Activated CD4-positive, alpha-beta T cell treated with anti-CD3 and anti-CD28 coated beads, Interleukin-2, amount 10 ng/mL, durations not matched to agents 24 days and 14 days (primary cell): ENCODE measurements at regions not wholly inside any gene's neighbourhood (a gene's known extent, or its start where the extent isn't known, plus 50 kb on each side); places are given as distances from the start of the nearest gene placed in this dataset.
"Not testable (repeated sequence)": the region's sequence is repeated elsewhere in the genome, so short reads cannot be mapped to it uniquely, and the experiment has no call there.

Experiments used
- DNase-seq: peaks from one replicate; pipeline ENCODE4 v3.0.0; 2022
- H3K27ac Mint-ChIP-seq: one replicate; pipeline ENCODE4 v1.8.0; 2022; ENCODE audit warnings: mild to moderate bottlenecking, mixed read lengths
- H3K27me3 Mint-ChIP-seq: one replicate; pipeline ENCODE4 v1.8.0; 2022; ENCODE audit warnings: mixed read lengths
- H3K36me3 Mint-ChIP-seq: one replicate; pipeline ENCODE4 v1.8.0; 2022; ENCODE audit warnings: low read depth, mild to moderate bottlenecking, mixed read lengths
- H3K4me1 Mint-ChIP-seq: one replicate; pipeline ENCODE4 v1.8.0; 2021; ENCODE audit warnings: mixed read lengths
- H3K4me3 Mint-ChIP-seq: one replicate; pipeline ENCODE4 v1.8.0; 2022; ENCODE audit warnings: mild to moderate bottlenecking, moderate library complexity, mixed read lengths
- H3K9me3 Mint-ChIP-seq: one replicate; pipeline ENCODE4 v1.8.0; 2021; ENCODE audit warnings: mixed read lengths
- intact Hi-C: fragments of 100-400 bp; cut with micrococcal nuclease; formaldehyde crosslinking; loops from one replicate; pipeline ENCODE4 v1.15.1; 2023

- no peaks in the 10 kb centered on the region for H3K4me1 Mint-ChIP-seq
- intact Hi-C loops, result no loop called here
- no peaks in the 10 kb centered on the region for H3K27me3 Mint-ChIP-seq
- no peaks in the 10 kb centered on the region for H3K36me3 Mint-ChIP-seq
- peaks cover 7% of the 10 kb centered on the region for H3K9me3 Mint-ChIP-seq
- no peak overlapping the region for H3K4me3 Mint-ChIP-seq
- no peak overlapping the region for H3K27ac Mint-ChIP-seq
- no peak for DNase-seq
Measured at GRCh38 chr2:57397550-57398360, 648.9 kb upstream of the VRK2 start.

GRCh38 chr2:57399057-57399456 lies 647.5 kb upstream of the VRK2 start:
- Mint-ChIP-seq H3K9me3 (peaks cover 7% of the 10 kb centered on the region), H3K4me3 (no peak overlapping the region), H3K36me3 (no peaks in the 10 kb centered on the region)

GRCh38 chr2:57402096-57402495 lies 644.5 kb upstream of the VRK2 start:
- Mint-ChIP-seq H3K4me1 (no peaks in the 10 kb centered on the region), H3K27ac (no peak overlapping the region), H3K4me3 (no peak overlapping the region), H3K9me3 (peaks cover 6% of the 10 kb centered on the region), H3K36me3 (no peaks in the 10 kb centered on the region), H3K27me3 (no peaks in the 10 kb centered on the region)
- no peak for DNase-seq
- intact Hi-C loops, result no loop called here

More at GRCh38 chr2:57399057-57399456, 647.5 kb upstream of the VRK2 start:
- H3K4me1 Mint-ChIP-seq, result no peaks in the 10 kb centered on the region
- intact Hi-C loops, result no loop called here
- no peak overlapping the region for H3K27ac Mint-ChIP-seq
- no peaks in the 10 kb centered on the region for H3K27me3 Mint-ChIP-seq
- no peak for DNase-seq

GRCh38 chr2:57402755-57403154 lies 643.9 kb upstream of the VRK2 start:
- no peak overlapping the region for H3K27ac Mint-ChIP-seq
- no peak for DNase-seq
- H3K4me1 Mint-ChIP-seq, result no peaks in the 10 kb centered on the region
- no peaks in the 10 kb centered on the region for H3K27me3 Mint-ChIP-seq
- H3K36me3 Mint-ChIP-seq, result no peaks in the 10 kb centered on the region
- peaks cover 5% of the 10 kb centered on the region for H3K9me3 Mint-ChIP-seq
- intact Hi-C loops, result no loop called here
- H3K4me3 Mint-ChIP-seq, result no peak overlapping the region

- no peak for DNase-seq
- H3K4me3 Mint-ChIP-seq, result no peak overlapping the region
- H3K27ac Mint-ChIP-seq, result no peak overlapping the region
- no peaks in the 10 kb centered on the region for H3K36me3 Mint-ChIP-seq
- peaks cover 3% of the 10 kb centered on the region for H3K9me3 Mint-ChIP-seq
- H3K4me1 Mint-ChIP-seq, result no peaks in the 10 kb centered on the region
- no peaks in the 10 kb centered on the region for H3K27me3 Mint-ChIP-seq
- intact Hi-C loops, result no loop called here
Measured at GRCh38 chr2:57407772-57408201, 638.8 kb upstream of the VRK2 start.

- Mint-ChIP-seq H3K27me3 (no peaks in the 10 kb centered on the region), H3K27ac (no peak overlapping the region)
Measured at GRCh38 chr2:57408587-57408986, 638.0 kb upstream of the VRK2 start.

GRCh38 chr2:57417007-57417406 lies 629.6 kb upstream of the VRK2 start:
- Mint-ChIP-seq H3K4me1 (no peaks in the 10 kb centered on the region), H3K9me3 (no peaks in the 10 kb centered on the region), H3K4me3 (no peak overlapping the region), H3K27ac (no peak overlapping the region), H3K27me3 (no peaks in the 10 kb centered on the region), H3K36me3 (no peaks in the 10 kb centered on the region)
- intact Hi-C loops, result no loop called here
- no peak for DNase-seq

More at GRCh38 chr2:57408587-57408986, 638.0 kb upstream of the VRK2 start:
- peaks cover 3% of the 10 kb centered on the region for H3K9me3 Mint-ChIP-seq
- H3K36me3 Mint-ChIP-seq, result no peaks in the 10 kb centered on the region
- no peaks in the 10 kb centered on the region for H3K4me1 Mint-ChIP-seq
- no peak for DNase-seq
- H3K4me3 Mint-ChIP-seq, result no peak overlapping the region
- intact Hi-C loops, result no loop called here

- H3K4me1 Mint-ChIP-seq, intact Hi-C loops, H3K4me3 Mint-ChIP-seq, H3K36me3 Mint-ChIP-seq, H3K9me3 Mint-ChIP-seq, DNase-seq, H3K27ac Mint-ChIP-seq, H3K27me3 Mint-ChIP-seq: not testable (repeated sequence)
Measured at GRCh38 chr2:57418859-57419346, 627.7 kb upstream of the VRK2 start.

- no peaks in the 10 kb centered on the region for H3K36me3 Mint-ChIP-seq
- intact Hi-C loops, result no loop called here
Measured at GRCh38 chr2:57429831-57430230, 616.8 kb upstream of the VRK2 start.

GRCh38 chr2:57432528-57432927 lies 614.1 kb upstream of the VRK2 start:
- Mint-ChIP-seq H3K36me3 (no peaks in the 10 kb centered on the region), H3K27me3 (no peaks in the 10 kb centered on the region), H3K27ac (no peak overlapping the region), H3K4me3 (no peak overlapping the region), H3K4me1 (no peaks in the 10 kb centered on the region), H3K9me3 (no peaks in the 10 kb centered on the region)
- intact Hi-C loops, result no loop called here
- no peak for DNase-seq

More at GRCh38 chr2:57429831-57430230, 616.8 kb upstream of the VRK2 start:
- Mint-ChIP-seq H3K27me3 (no peaks in the 10 kb centered on the region), H3K4me3 (no peak overlapping the region), H3K4me1 (no peaks in the 10 kb centered on the region), H3K27ac (no peak overlapping the region), H3K9me3 (no peaks in the 10 kb centered on the region)
- no peak for DNase-seq

- DNase-seq, result no peak
- H3K9me3 Mint-ChIP-seq, result no peaks in the 10 kb centered on the region
- no peaks in the 10 kb centered on the region for H3K4me1 Mint-ChIP-seq
- H3K4me3 Mint-ChIP-seq, result no peak overlapping the region
- intact Hi-C loops, result no loop called here
- no peaks in the 10 kb centered on the region for H3K36me3 Mint-ChIP-seq
- no peaks in the 10 kb centered on the region for H3K27me3 Mint-ChIP-seq
- no peak overlapping the region for H3K27ac Mint-ChIP-seq
Measured at GRCh38 chr2:57434441-57434840, 612.2 kb upstream of the VRK2 start.

GRCh38 chr2:57434972-57435371 lies 611.6 kb upstream of the VRK2 start:
- H3K36me3 Mint-ChIP-seq, result no peaks in the 10 kb centered on the region
- no peaks in the 10 kb centered on the region for H3K4me1 Mint-ChIP-seq
- H3K27ac Mint-ChIP-seq, result no peak overlapping the region
- intact Hi-C loops, result no loop called here
- H3K4me3 Mint-ChIP-seq, result no peak overlapping the region
- no peak for DNase-seq
- H3K9me3 Mint-ChIP-seq, result no peaks in the 10 kb centered on the region
- H3K27me3 Mint-ChIP-seq, result no peaks in the 10 kb centered on the region

- no peak overlapping the region for H3K27ac Mint-ChIP-seq
- intact Hi-C loops, result no loop called here
- no peaks in the 10 kb centered on the region for H3K27me3 Mint-ChIP-seq
- DNase-seq, result no peak
- no peaks in the 10 kb centered on the region for H3K9me3 Mint-ChIP-seq
- H3K36me3 Mint-ChIP-seq, result no peaks in the 10 kb centered on the region
- H3K4me3 Mint-ChIP-seq, result no peak overlapping the region
- no peaks in the 10 kb centered on the region for H3K4me1 Mint-ChIP-seq
Measured at GRCh38 chr2:57437077-57437476, 609.5 kb upstream of the VRK2 start.

- H3K27ac Mint-ChIP-seq, result no peak overlapping the region
- H3K27me3 Mint-ChIP-seq, result no peaks in the 10 kb centered on the region
- H3K4me3 Mint-ChIP-seq, result no peak overlapping the region
- intact Hi-C loops, result no loop called here
- no peak for DNase-seq
- no peaks in the 10 kb centered on the region for H3K9me3 Mint-ChIP-seq
- H3K36me3 Mint-ChIP-seq, result no peaks in the 10 kb centered on the region
- H3K4me1 Mint-ChIP-seq, result no peaks in the 10 kb centered on the region
Measured at GRCh38 chr2:57440437-57440836, 606.2 kb upstream of the VRK2 start.

GRCh38 chr2:57443086-57443485 lies 603.5 kb upstream of the VRK2 start:
- no peaks in the 10 kb centered on the region for H3K27me3 Mint-ChIP-seq
- no peaks in the 10 kb centered on the region for H3K36me3 Mint-ChIP-seq
- no peak for DNase-seq
- no peaks in the 10 kb centered on the region for H3K9me3 Mint-ChIP-seq
- intact Hi-C loops, result no loop called here
- no peaks in the 10 kb centered on the region for H3K4me1 Mint-ChIP-seq
- H3K27ac Mint-ChIP-seq, result no peak overlapping the region
- H3K4me3 Mint-ChIP-seq, result no peak overlapping the region
